ENCODE measurements at regions not wholly inside any gene's neighbourhood (a gene's known extent, or its start where the extent isn't known, plus 50 kb on each side); places are given as distances from the start of the nearest gene placed in this dataset.

DNA sequence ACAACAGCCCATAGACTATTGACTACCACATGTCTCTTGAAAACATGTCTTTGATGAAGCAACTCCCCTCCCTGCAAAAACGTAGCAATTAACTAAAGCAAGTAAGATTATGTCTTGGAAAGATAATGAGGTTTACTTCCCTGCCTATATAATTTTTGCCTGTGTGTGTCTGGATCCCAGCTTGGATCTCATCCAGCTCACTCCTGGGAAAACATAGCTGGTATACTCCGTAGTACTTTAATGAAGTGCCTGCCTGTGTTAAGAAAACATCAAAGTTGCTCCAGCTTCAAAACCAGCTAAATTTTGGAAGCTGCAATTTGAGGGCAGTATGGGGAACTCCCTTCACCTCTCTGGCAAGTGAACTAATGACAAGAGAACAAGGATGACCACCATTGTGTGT is 182.6 kb upstream of the C9orf72 start:
- no peak for DNase-seq

DNA sequence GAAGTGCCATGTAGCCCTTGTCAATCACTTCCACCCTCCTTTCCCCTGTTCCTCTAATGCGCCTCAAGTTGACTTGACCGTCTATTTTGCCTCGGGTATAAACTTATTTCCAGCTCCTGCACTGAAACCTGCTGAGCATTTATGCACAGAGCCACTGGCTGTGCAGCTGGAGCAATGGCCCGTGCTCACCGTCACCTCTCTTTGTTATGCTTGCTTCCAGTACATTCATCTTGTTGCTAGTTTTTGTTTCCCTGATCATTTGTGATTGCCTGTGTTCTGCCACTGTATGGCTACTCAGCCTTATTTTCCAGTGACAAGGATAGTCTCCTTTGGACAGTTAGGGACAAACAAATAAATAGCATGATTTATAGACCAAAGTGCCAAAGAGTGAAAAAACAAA is 183.1 kb upstream of the C9orf72 start:
- no peak for DNase-seq

DNA sequence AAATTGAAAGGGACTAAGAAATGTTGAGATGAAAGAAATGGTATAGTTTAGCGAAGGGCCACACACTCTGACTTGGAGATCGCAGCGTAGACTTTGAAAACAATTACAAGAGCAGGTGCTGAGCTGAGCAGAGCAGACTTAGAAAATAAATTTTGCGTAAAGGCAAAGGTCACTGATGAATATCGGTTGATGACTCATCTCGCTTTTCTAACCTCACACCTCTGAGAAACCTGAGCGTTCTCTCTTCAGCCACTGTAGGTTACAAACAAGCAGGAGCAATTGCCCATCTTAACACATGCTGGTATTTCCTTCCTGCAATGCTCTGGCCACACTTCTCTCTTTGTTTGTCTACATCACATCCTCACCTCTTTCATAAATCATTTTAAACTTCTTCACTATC is 190.6 kb upstream of the C9orf72 start:
- DNase-seq, result no peak

DNA sequence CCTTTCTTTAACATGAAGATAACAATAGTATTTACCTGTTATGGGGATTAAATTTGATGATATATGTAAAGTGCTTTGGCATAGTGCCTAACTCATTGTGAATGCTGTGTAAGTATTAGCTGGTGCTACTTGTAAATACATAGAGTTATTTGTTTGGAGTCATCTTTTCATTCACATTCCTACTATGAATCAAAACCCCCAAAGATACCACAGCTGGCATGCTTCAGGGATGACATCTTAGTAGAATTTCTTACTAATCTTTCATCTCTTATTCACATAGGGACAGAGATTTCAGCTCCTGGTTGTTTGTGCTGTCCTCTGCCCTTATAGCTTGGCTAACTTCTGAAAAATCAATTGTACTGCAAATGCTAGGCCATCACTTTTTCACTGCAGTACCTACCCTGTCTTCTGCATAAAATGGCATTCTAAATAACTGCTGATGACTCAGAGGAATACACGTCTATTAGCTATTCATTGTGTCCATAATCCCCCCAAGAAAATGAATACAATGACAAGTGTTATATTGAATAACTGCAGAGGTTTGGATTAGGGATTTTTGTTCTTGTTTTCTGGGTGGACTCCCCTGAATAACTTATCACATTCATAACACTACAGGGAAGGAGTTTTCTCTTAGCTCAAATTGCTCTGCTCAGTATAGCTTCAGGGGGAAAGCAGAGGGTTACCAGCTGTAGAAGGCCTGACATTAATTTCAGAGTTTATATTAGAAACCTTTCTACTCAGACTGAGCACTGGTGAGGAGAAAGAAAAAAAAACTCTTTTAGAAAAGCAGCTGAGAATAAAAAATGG is 192.2 kb upstream of the C9orf72 start:
- no peak for DNase-seq

DNA sequence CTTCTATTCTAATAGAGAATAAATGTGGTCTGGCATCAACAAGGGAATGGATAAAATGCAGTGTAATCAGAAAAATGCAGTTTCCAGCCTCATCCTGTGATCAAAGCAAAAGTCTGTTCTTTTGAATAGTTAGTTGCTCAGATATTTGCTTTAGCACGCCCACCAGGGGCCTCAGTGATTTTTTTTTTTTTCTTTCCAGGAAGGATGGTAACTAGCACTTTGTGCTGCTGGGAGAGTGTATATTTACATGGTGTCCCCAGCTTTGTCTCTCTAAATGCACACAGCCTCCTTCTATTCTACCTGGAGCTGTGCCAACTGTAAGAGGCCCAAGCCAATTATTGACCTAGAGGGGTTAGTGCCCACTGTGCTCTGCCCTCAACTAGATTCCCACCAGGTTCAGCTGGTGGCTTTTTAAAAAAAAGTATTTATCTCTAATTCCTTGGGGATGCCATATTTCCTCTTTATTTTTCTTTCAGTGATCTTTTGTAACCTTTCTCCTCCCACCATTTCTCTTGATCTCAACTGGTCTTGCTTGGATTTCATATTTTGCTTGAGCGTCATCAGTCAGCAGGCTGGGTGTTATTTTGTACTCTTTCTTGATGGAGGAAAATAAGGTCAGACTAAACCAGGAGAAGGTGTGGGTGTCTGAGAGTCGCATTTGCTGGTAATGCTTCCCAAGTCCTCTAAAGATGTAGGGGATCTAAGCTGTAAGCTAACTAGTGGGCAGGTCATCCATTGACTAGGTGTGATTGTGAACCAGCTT is 193.0 kb upstream of the C9orf72 start:
- DNase-seq, result no peak

DNA sequence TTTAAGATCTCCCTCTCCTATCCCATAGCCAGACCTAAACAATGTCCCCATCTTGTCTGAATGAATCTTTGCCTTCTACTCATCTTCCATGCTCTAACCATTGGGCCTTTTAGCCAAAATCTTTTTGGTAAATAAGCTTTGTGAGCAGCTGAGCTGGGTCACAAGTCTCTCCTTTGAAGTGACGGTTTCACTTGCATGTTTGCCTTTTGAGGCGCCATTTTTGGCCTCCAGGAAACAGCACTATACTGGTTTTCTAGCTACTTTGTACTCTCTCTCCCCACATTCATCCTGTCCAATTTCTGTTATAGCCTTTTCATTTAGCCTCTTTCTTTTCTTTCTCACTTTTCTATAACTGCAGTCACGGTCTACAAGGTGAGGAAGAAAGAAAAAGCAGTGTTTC is 195.5 kb upstream of the C9orf72 start:
- no peak for DNase-seq

GRCh38 chr9:27770541-27770940 is 197.3 kb upstream of the C9orf72 start:
- DNase-seq, result no peak

- no peak for DNase-seq
These were observed 198.7 kb upstream of the C9orf72 start for GRCh38 chr9:27771803-27772545.

DNA sequence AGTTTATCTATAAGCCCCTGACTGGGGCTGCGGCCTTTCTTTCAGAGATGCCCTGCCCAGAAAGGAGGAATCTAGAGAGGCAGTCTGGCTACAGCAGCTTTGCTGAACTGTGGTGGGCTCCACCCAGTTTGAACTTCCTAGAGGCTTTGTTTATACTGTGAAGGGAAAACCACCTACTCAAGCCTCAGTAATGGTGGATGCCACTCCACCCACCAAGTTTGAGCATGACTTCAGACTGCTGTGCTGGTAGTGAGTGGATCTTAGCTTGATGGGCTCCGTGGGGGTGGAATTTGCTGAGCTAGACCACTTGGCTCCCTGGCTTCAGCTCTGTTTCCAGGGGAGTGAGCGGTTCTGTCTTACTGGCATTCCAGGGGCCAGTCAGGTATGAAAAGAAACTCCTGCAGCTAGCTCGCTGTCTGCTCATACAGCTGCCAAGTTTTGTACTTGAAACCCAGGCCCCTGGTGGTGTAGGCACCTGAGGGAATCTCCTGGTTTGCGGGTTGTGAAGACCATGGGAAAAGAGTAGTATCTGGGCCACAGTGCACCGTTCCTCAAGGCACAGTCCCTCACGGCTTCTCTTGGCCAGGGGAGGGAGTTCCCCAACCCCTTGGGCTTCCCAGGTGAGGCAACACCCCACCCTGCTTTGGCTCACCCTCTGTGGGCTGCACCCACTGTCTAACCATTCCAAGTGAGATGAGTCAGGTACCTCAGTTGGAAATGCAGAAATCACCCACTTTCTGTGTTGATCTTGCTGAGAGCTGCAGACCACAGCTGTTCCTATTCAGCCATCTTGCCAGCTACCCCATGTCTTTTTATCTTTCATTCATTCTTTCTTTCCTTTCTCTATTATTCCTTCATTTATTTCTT is 211.8 kb upstream of the C9orf72 start:
- DNase-seq, result no peak

DNA sequence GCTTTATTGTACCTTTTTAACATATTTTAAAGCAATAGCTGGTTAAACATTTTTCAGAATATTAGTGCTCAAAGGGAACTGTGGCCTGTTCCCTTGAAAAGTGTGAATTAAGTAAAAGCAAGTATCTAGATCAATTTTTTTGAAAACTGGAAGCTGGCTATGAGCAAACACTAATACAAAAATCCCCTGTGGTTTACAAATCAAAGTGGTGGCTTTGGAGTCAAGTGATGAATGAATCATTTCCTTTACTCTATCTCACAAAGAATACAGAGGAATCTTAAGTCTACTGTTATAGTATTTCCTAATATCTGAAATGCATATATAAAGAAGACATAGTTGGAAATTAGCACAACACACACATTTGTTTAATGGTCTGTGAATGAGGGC is 212.4 kb upstream of the C9orf72 start:
- DNase-seq, result no peak

DNA sequence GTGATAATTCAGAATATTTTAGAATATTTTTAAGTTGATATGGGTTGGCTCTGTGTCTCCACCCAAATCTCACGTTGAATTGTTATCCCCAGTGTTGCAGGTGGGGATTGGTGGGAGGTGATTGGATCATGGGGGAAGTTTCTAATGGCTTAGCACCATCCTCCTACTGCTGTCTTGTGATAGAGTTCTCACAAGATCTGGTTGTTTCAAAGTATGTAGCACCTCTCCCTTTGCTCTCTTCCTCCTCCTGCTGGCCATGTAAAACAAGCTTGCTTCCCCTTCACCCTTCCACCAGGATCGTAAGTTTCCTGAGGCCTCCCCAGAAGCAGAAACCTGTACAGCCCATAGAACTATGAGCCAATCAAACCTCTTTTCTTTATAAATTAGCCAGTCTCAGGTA is 214.6 kb upstream of the C9orf72 start:
- DNase-seq, result no peak

- DNase-seq, result no peak
These were observed 218.0 kb upstream of the C9orf72 start for GRCh38 chr9:27791311-27791710.

DNA sequence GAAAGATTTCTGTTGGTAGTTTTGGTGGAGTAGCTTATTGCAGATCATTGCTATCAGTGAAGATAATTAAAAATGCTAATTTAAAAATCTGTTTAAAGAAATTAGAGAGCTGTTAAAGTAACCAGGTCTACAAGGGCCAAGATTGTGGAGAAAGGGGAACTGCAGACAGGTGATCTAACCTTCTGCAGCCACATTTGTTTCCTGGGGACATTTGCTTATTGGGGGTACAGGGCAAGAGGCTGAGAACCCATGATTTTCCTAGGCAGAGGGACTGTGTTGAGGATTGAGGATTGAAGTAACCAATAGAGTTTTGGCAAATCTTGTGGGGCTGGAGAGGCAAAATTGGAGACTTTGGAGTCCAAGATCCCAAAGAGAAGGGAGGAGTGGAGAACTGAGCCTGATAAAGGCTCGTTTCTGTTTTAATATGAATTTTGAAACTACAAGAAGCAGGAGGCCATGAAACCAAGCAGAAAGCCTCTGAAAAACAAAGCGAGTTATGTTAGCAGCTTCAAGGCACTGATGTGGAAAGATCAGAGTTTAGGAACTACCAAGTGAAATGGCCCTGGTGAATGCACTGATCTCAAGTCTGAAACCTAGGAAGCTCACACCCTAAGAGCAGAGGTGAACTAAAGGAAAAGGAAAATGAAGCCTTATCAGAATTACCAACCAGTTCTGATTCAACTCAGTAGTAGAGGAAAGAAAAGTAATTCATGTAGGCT is 219.8 kb upstream of the C9orf72 start:
- DNase-seq, result no peak

DNA sequence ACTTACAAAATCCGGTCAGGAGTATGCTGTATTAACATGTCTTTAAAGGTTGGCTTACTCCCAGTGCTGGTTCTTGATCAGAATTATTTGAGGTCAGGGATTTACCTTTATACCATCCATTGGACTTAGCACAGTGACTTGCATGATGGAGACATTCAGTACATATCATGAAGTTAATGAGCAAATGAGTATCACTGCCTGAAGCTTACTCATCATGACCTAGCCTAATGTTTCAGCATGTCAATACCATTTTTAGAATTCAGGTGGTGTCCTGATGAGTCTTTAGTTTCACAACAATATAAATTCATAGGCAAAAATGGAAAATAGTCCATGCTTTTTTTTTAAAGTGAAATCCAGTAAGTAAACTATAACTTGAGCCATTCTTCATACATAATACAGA is 226.0 kb upstream of the C9orf72 start:
- no peak for DNase-seq

GRCh38 chr9:27800159-27800558 is 226.9 kb upstream of the C9orf72 start:
- no peak for DNase-seq

GRCh38 chr9:27800692-27801370 is 227.6 kb upstream of the C9orf72 start:
- DNase-seq, result no peak

GRCh38 chr9:27801545-27801944 is 228.3 kb upstream of the C9orf72 start:
- DNase-seq, result no peak

GRCh38 chr9:27802418-27802817 is 229.1 kb upstream of the C9orf72 start:
- no peak for DNase-seq

DNA sequence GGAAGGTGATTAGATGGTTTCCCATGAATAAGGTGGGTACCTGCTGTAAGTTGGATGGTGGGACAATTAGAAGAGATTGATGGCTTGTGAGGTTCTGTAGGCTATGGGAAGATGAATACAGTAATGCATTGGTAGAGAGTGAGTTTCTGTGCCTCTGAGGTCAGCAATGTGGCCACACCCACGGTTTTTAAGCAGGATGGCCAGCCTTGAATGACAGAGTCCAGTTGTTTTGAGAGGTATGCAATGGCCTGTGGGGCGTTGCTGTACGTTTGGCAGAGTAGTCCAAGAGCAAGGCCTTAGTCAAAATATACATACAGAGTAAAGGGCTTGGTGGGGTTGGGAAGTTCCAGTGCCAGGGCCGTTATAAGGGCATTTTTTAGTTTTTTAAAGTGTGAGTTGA is 235.6 kb upstream of the C9orf72 start:
- no peak for DNase-seq

DNA sequence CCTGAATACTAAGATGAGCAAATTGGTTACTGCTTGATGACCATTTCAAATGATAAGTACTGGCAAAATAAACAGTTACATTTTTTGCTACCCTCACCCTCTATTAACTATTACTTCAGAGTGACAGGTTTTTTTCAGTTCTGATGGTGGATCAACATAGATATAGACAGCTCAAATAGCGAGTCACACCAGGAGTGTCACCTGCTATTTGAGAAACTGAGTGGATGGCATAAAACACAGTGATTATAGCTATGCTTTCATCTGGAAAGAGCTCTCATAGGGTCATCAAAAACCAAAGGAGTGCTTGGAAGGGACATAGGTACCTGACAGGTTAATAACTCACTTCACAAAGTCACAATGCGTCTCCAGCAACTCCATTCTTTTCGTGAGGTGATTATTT is 244.5 kb upstream of the C9orf72 start:
- no peak for DNase-seq

DNA sequence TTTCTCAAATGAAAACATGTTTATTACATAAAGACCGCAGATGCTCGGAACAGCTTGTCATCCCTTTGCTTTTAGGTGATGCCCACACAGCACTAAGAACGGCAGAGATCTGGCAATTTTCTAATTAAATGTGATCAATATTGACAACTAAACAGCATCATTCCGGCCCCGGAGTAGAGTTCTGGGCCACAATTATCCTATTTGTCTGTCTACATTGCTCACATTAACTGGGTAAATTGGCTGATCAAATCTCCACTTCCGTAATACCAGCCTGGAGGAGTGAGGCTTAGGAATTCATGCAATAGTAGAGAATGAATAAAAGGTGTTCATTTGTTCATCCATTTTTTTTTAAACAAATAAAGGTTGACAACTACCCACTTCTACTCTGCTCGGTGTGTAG is 245.1 kb upstream of the C9orf72 start:
- no peak for DNase-seq

GRCh38 chr9:27828908-27829307 is 255.6 kb upstream of the C9orf72 start:
- no peak for DNase-seq
